Astrocyte (in vitro differentiated cells and primary cell): ENCODE measurements at regions not wholly inside any gene's neighbourhood (a gene's known extent, or its start where the extent isn't known, plus 50 kb on each side); places are given as distances from the start of the nearest gene placed in this dataset.

Experiments
- DNase-seq: peaks from one replicate; pipeline ENCODE4 v3.0.0-alpha.2; 2010; ENCODE audit warnings: low read depth
- FAIRE-seq: peaks from 2 replicates; lab custom pipeline; 2011; peaks lifted over from hg19 to GRCh38; lab: Jason Lieb, UNC
- H2AFZ ChIP-seq: 2 replicates; pipeline ENCODE4 v1.6.0; 2012; ENCODE audit warnings: low read depth, low read length, inconsistent platforms
- H3K27ac ChIP-seq: 2 replicates; pipeline ENCODE4 v1.5.1; 2011; ENCODE audit warnings: low read depth, low read length, inconsistent platforms
- H3K27me3 ChIP-seq: 2 replicates; pipeline ENCODE4 v1.6.0; 2011; ENCODE audit warnings: low read length, inconsistent platforms; ENCODE audit not compliant: insufficient read depth
- H3K36me3 ChIP-seq: 2 replicates; pipeline ENCODE4 v1.5.1; 2011; ENCODE audit warnings: low read length, inconsistent platforms; ENCODE audit not compliant: insufficient read depth
- H3K4me1 ChIP-seq: 2 replicates; pipeline ENCODE4 v1.5.1; 2011; ENCODE audit warnings: low read length, inconsistent platforms; ENCODE audit not compliant: insufficient read depth
- H3K4me2 ChIP-seq: 2 replicates; pipeline ENCODE4 v1.6.0; 2012; ENCODE audit warnings: low read length, inconsistent platforms
- H3K4me3 ChIP-seq: 2 replicates; pipeline ENCODE4 v1.5.1; 2011; ENCODE audit warnings: low read depth, mild to moderate bottlenecking, low read length, inconsistent platforms; ENCODE audit not compliant: insufficient read depth
- H3K79me2 ChIP-seq: 2 replicates; pipeline ENCODE4 v1.6.0; 2012; ENCODE audit warnings: mild to moderate bottlenecking, low read length, inconsistent platforms; ENCODE audit not compliant: insufficient read depth
- H3K9ac ChIP-seq: 2 replicates; pipeline ENCODE4 v1.6.0; 2012; ENCODE audit warnings: mild to moderate bottlenecking, low read length, inconsistent platforms
- H3K9me3 ChIP-seq: 2 replicates; pipeline ENCODE4 v1.5.1; 2012; ENCODE audit warnings: low read depth, mild to moderate bottlenecking, low read length, inconsistent platforms; ENCODE audit not compliant: insufficient read depth
- H4K20me1 ChIP-seq: 2 replicates; pipeline ENCODE4 v1.6.0; 2012; ENCODE audit warnings: low read length, inconsistent platforms; ENCODE audit not compliant: insufficient read depth
- H3K27ac Mint-ChIP-seq: one replicate; pipeline ENCODE4 v1.8.0; 2021; ENCODE audit warnings: mild to moderate bottlenecking, mixed read lengths; ENCODE audit not compliant: unreplicated experiment
- H3K27me3 Mint-ChIP-seq: one replicate; pipeline ENCODE4 v1.8.0; 2021; ENCODE audit warnings: low read depth, mixed read lengths; ENCODE audit not compliant: unreplicated experiment
- H3K36me3 Mint-ChIP-seq: one replicate; pipeline ENCODE4 v1.8.0; 2021; ENCODE audit warnings: low read depth, mixed read lengths; ENCODE audit not compliant: unreplicated experiment
- H3K4me1 Mint-ChIP-seq: one replicate; pipeline ENCODE4 v1.8.0; 2021; ENCODE audit warnings: low read depth, mixed read lengths; ENCODE audit not compliant: unreplicated experiment
- H3K4me3 Mint-ChIP-seq: one replicate; pipeline ENCODE4 v1.8.0; 2021; ENCODE audit warnings: mild to moderate bottlenecking, moderate library complexity, mixed read lengths; ENCODE audit not compliant: unreplicated experiment
- H3K9me3 Mint-ChIP-seq: one replicate; pipeline ENCODE4 v1.8.0; 2021; ENCODE audit warnings: mild to moderate bottlenecking, mixed read lengths; ENCODE audit not compliant: unreplicated experiment
- EZH2 ChIP-seq: IDR thresholded peaks from 2 replicates; pipeline ENCODE4 v1.6.1; 2012; ENCODE audit warnings: mild to moderate bottlenecking, low read length, inconsistent platforms; ENCODE audit not compliant: insufficient read depth
- TF ChIP-seq, protein P1 (sequence below): IDR thresholded peaks from 2 replicates; pipeline ENCODE4 v1.5.1; 2011; ENCODE audit warnings: low read depth, mild to moderate bottlenecking, inconsistent platforms, low read length, moderate library complexity; ENCODE audit not compliant: insufficient read depth

DNA sequence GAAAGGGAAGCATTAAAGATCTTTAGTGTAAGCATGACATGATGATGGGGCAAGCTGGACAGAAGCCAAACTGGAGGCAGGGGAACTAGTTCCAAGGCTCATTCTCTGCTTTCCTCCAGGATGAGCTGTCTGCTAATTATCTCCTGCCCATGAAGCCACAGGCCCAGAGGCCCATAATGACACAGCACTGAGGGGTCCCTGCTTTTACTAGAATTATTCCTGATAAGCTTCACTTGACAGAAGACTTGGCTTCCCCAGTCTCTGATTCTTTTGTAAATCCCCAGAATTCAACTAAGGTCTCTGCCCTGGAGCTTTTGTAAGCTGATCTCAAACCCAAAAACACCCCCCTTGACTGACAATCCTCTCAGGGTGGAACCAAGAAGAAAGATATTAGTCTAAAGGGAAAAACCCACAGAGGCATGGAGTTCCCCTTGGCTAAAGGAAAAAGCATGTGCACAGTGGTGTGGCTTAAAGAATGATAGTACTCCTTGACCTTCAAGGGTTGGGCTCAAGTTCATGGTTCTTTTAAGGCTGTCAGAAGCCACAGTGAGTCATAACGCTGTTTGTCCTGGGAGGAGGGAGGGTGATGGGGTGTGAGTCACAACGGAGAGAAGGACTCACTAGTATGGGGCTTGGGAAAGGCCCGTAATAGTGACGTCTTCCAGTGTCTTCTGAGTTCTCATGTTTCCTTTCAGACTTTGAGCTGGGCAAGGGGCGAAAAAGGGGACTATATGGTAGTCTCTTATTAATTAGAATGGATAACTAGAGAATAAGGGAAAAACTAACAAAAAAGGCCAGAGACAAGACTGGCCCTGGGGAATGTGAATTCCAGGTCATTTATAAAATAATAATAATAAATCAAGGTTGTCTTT, 146.0 kb upstream of the CPEB2 start:
- Histone ChIP-seq H4K20me1 (no peaks in the 10 kb centered on the region), H3K27me3 (no peaks in the 10 kb centered on the region), H3K4me1 (peaks cover 24% of the 10 kb centered on the region), H3K27ac (peak overlapping the region; percentile 89), H3K9ac (peak overlapping the region; percentile 51), H3K4me2 (peak overlapping the region; percentile 58), H2AFZ (no peak overlapping the region), H3K4me3 (no peak overlapping the region), H3K9me3 (no peaks in the 10 kb centered on the region), H3K79me2 (no peaks in the 10 kb centered on the region), H3K36me3 (no peaks in the 10 kb centered on the region)
- TF ChIP-seq EZH2: no peak
- TF ChIP-seq, protein P1, sequence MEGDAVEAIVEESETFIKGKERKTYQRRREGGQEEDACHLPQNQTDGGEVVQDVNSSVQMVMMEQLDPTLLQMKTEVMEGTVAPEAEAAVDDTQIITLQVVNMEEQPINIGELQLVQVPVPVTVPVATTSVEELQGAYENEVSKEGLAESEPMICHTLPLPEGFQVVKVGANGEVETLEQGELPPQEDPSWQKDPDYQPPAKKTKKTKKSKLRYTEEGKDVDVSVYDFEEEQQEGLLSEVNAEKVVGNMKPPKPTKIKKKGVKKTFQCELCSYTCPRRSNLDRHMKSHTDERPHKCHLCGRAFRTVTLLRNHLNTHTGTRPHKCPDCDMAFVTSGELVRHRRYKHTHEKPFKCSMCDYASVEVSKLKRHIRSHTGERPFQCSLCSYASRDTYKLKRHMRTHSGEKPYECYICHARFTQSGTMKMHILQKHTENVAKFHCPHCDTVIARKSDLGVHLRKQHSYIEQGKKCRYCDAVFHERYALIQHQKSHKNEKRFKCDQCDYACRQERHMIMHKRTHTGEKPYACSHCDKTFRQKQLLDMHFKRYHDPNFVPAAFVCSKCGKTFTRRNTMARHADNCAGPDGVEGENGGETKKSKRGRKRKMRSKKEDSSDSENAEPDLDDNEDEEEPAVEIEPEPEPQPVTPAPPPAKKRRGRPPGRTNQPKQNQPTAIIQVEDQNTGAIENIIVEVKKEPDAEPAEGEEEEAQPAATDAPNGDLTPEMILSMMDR: no peak
- peaks cover 1% of the 10 kb centered on the region for H3K36me3 Mint-ChIP-seq
- peaks cover 6% of the 10 kb centered on the region for H3K27me3 Mint-ChIP-seq
- peaks cover 5% of the 10 kb centered on the region for H3K9me3 Mint-ChIP-seq
- FAIRE-seq (peak; percentile 97), DNase-seq (peak; percentile 100)
- peak overlapping the region; percentile 20 for H3K4me3 Mint-ChIP-seq
- peak overlapping the region; percentile 95 for H3K27ac Mint-ChIP-seq
- peaks cover 33% of the 10 kb centered on the region for H3K4me1 Mint-ChIP-seq

DNA sequence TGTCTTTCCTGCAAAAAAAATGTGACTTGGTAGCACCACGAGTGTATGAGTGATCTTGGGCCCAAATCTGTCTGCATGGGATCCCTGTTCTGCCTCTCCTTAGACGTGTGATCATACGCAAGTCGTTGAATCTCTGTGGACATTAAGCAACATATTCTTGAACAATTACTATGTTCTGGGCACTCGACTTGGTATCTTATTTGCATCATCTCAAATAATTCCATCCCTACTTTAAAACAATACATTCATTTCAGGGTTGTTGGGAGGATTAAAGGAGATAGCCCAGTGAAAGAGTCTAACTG, 145.4 kb upstream of the CPEB2 start:
- Histone ChIP-seq H4K20me1 (no peaks in the 10 kb centered on the region), H3K27me3 (no peaks in the 10 kb centered on the region), H3K79me2 (no peaks in the 10 kb centered on the region), H3K9ac (peak overlapping the region; percentile 5), H3K4me3 (no peak overlapping the region), H3K27ac (peak overlapping the region; percentile 89), H3K4me1 (peaks cover 24% of the 10 kb centered on the region), H3K36me3 (no peaks in the 10 kb centered on the region), H2AFZ (no peak overlapping the region), H3K9me3 (no peaks in the 10 kb centered on the region), H3K4me2 (no peak overlapping the region)
- Mint-ChIP-seq H3K36me3 (peaks cover 1% of the 10 kb centered on the region), H3K9me3 (peaks cover 5% of the 10 kb centered on the region), H3K4me3 (no peak overlapping the region), H3K4me1 (peaks cover 33% of the 10 kb centered on the region), H3K27me3 (peaks cover 10% of the 10 kb centered on the region), H3K27ac (peak overlapping the region; percentile 95)
- TF ChIP-seq EZH2: no peak
- TF ChIP-seq, protein P1: no peak
- no peak for FAIRE-seq
- no peak for DNase-seq

DNA sequence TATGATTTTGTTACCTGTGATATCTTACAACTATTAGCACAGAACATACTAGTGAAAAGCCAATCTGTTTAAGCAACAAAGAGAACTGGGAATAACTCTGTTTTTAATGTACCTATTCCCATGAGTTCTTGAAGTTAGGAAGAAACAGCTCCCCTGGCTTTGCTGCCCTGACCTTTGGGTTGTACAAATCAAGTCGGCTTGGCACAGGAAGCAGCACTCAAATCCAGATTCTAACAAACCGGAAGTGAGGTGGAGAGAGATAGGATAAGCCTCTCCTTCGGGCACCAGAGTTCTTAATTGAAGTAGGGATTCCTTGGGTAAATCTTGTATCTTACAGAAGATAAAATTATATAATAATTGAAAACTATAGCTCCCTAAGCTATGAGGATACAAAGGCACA, 144.8 kb upstream of the CPEB2 start:
- Mint-ChIP-seq H3K4me1 (peaks cover 33% of the 10 kb centered on the region), H3K4me3 (no peak overlapping the region), H3K9me3 (peaks cover 7% of the 10 kb centered on the region), H3K36me3 (no peaks in the 10 kb centered on the region), H3K27me3 (peaks cover 14% of the 10 kb centered on the region), H3K27ac (no peak overlapping the region)
- TF ChIP-seq, protein P1: no peak
- no peak for TF ChIP-seq EZH2
- no peak overlapping the region for H3K9ac ChIP-seq
- peak overlapping the region; percentile 89 for H3K27ac ChIP-seq
- peaks cover 5% of the 10 kb centered on the region for H3K27me3 ChIP-seq
- no peak for FAIRE-seq
- H3K36me3 ChIP-seq: no peaks in the 10 kb centered on the region
- no peak overlapping the region for H3K4me2 ChIP-seq
- H3K4me3 ChIP-seq: no peak overlapping the region
- no peaks in the 10 kb centered on the region for H4K20me1 ChIP-seq
- peaks cover 24% of the 10 kb centered on the region for H3K4me1 ChIP-seq
- no peak overlapping the region for H2AFZ ChIP-seq
- DNase-seq: no peak
- no peaks in the 10 kb centered on the region for H3K9me3 ChIP-seq
- no peaks in the 10 kb centered on the region for H3K79me2 ChIP-seq
